ENCODE measurements at regions not wholly inside any gene's neighbourhood (a gene's known extent, or its start where the extent isn't known, plus 50 kb on each side); places are given as distances from the start of the nearest gene placed in this dataset.

DNA sequence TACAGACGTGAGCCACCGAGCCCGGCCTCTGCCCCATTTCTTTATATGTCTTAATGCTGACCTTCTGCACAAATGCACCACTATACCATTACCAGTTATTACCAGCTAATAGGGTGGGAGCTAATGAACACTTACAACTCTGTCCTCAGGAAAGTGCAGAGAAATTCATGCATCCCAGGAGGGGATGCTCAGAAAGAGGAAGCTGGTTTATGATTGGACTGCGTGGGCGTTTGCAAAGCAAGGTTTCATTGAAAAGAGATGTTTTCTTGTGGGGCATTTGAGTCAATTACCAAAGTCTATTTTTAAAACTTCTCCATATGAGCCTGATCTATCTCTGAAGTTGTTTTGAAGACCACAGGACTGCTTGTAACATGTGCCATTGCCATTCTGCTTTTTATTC lies 417.7 kb upstream of the CELF2 start:
- TF ChIP-seq, protein P1, sequence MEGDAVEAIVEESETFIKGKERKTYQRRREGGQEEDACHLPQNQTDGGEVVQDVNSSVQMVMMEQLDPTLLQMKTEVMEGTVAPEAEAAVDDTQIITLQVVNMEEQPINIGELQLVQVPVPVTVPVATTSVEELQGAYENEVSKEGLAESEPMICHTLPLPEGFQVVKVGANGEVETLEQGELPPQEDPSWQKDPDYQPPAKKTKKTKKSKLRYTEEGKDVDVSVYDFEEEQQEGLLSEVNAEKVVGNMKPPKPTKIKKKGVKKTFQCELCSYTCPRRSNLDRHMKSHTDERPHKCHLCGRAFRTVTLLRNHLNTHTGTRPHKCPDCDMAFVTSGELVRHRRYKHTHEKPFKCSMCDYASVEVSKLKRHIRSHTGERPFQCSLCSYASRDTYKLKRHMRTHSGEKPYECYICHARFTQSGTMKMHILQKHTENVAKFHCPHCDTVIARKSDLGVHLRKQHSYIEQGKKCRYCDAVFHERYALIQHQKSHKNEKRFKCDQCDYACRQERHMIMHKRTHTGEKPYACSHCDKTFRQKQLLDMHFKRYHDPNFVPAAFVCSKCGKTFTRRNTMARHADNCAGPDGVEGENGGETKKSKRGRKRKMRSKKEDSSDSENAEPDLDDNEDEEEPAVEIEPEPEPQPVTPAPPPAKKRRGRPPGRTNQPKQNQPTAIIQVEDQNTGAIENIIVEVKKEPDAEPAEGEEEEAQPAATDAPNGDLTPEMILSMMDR (IDR thresholded peaks at IDR 0.05; ENCODE audit: extremely low read depth in 1 of 2, insufficient read depth in 1 of 2, low read depth in 1 of 2, low read length in 2 of 2) = no peak
- TF ChIP-seq JUN (IDR thresholded peaks at IDR 0.05; ENCODE audit: borderline replicate concordance, insufficient read depth, insufficient read length, low read depth) = no peak
- no peak for TF ChIP-seq EZH2 (IDR thresholded peaks at IDR 0.05; ENCODE audit: borderline replicate concordance, low read depth, low read length, severe bottlenecking)
- no peak for TF ChIP-seq POLR2AphosphoS5 (IDR thresholded peaks at IDR 0.05; ENCODE audit: insufficient read depth, low read depth, low read length)

Measured in endothelial cell of umbilical vein (primary cell).